B cell (primary cell): ENCODE measurements at regions not wholly inside any gene's neighbourhood (a gene's known extent, or its start where the extent isn't known, plus 50 kb on each side); places are given as distances from the start of the nearest gene placed in this dataset.

ENCODE experiments used
- CTCF ChIP-seq: fragments of 200-600 bp; IDR thresholded peaks from one replicate; pipeline ENCODE4 v1.8.0; 2022; ENCODE audit warnings: antibody characterized with exemption, mild to moderate bottlenecking
- EZH2 ChIP-seq: IDR thresholded peaks from 2 replicates; pipeline ENCODE4 v1.6.1; 2012; ENCODE audit warnings: borderline replicate concordance, low read depth, mild to moderate bottlenecking, moderate library complexity, low read length; ENCODE audit not compliant: insufficient read depth, poor library complexity, severe bottlenecking

DNA sequence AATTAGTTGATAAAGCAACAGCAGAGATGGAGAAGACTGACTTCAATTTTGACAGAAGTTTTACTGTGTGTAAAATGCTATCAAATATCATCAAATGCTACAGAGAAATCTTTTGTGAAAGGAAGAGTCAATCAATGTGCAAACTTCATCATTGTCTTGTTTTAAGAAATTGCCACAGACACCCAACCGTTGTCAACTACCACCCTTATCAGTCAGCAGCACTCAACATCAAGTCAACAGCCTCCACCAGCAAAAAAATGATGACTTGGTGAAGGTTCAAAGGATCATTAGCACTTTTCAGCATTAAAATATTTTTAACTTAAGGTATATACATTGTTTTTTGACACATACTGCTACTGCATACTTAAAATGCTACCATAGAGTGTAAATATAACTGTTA lies 888.8 kb downstream of the CDH18 start:
- TF ChIP-seq EZH2 (no peak), CTCF (no peak)
